IMR-90 (cell line): ENCODE measurements at regions not wholly inside any gene's neighbourhood (a gene's known extent, or its start where the extent isn't known, plus 50 kb on each side); places are given as distances from the start of the nearest gene placed in this dataset.

Experiments
- BHLHE40 ChIP-seq: fragments of 150-350 bp; IDR thresholded peaks from 2 replicates; pipeline ENCODE4 v1.6.1; 2016; ENCODE audit warnings: mild to moderate bottlenecking, low read depth, low read length
- CEBPB ChIP-seq: IDR thresholded peaks from 2 replicates; pipeline ENCODE4 v1.6.1; 2012; ENCODE audit warnings: low read depth, low read length, improper control_type of control experiment
- CHD1 ChIP-seq: IDR thresholded peaks from 2 replicates; pipeline ENCODE4 v1.6.1; 2012; ENCODE audit warnings: low read depth, low read length, improper control_type of control experiment
- CTCF ChIP-seq: conservative IDR thresholded peaks from 2 replicates; pipeline ENCODE4 v1.5.1; 2012; ENCODE audit warnings: mild to moderate bottlenecking, low read depth, low read length, improper control_type of control experiment
- ELK1 ChIP-seq: fragments of 150-350 bp; IDR thresholded peaks from 2 replicates; pipeline ENCODE4 v1.6.1; 2016; ENCODE audit warnings: low read depth, mild to moderate bottlenecking, low read length, moderate library complexity, borderline replicate concordance
- FOS ChIP-seq: fragments of 150-350 bp; IDR thresholded peaks from 2 replicates; pipeline ENCODE4 v1.6.1; 2016; ENCODE audit warnings: low read depth, low read length
- MAZ ChIP-seq: IDR thresholded peaks from 2 replicates; pipeline ENCODE4 v1.6.1; 2012; ENCODE audit warnings: low read depth, mild to moderate bottlenecking, low read length, improper control_type of control experiment, moderate library complexity, borderline replicate concordance
- NFE2L2 ChIP-seq: fragments of 150-350 bp; IDR thresholded peaks from 2 replicates; pipeline ENCODE4 v1.6.1; 2016; ENCODE audit warnings: low read depth, mild to moderate bottlenecking, low read length
- POLR2A ChIP-seq: IDR thresholded peaks from 2 replicates; pipeline ENCODE4 v1.6.1; 2012; ENCODE audit warnings: mild to moderate bottlenecking, low read depth, low read length
- RAD21 ChIP-seq: IDR thresholded peaks from 2 replicates; pipeline ENCODE4 v1.6.1; 2012; ENCODE audit warnings: low read length, improper control_type of control experiment
- RCOR1 ChIP-seq: IDR thresholded peaks from 2 replicates; pipeline ENCODE4 v1.6.1; 2012; ENCODE audit warnings: mild to moderate bottlenecking, low read length, improper control_type of control experiment; ENCODE audit not compliant: insufficient replicate concordance
- SMC3 ChIP-seq: fragments of 150-350 bp; IDR thresholded peaks from 2 replicates; pipeline ENCODE4 v1.6.1; 2016; ENCODE audit warnings: low read depth, mild to moderate bottlenecking, antibody characterized with exemption, low read length, moderate library complexity
- USF2 ChIP-seq: fragments of 150-350 bp; IDR thresholded peaks from 2 replicates; pipeline ENCODE4 v1.6.1; 2017; ENCODE audit warnings: mild to moderate bottlenecking, antibody characterized with exemption, low read length, low read depth

- TF ChIP-seq POLR2A, result no peak
- no peak for TF ChIP-seq CTCF
- TF ChIP-seq USF2, result no peak
- TF ChIP-seq CEBPB, result no peak
- no peak for TF ChIP-seq FOS
- no peak for TF ChIP-seq NFE2L2
- TF ChIP-seq RCOR1, result no peak
- no peak for TF ChIP-seq SMC3
- TF ChIP-seq CHD1, result no peak
- no peak for TF ChIP-seq BHLHE40
- no peak for TF ChIP-seq ELK1
- TF ChIP-seq RAD21, result no peak
- no peak for TF ChIP-seq MAZ
These were observed 490.5 kb upstream of the ADGRL2 start for GRCh38 chr1:81310250-81310649.
